ENCODE measurements at regions not wholly inside any gene's neighbourhood (a gene's known extent, or its start where the extent isn't known, plus 50 kb on each side); places are given as distances from the start of the nearest gene placed in this dataset.

DNA sequence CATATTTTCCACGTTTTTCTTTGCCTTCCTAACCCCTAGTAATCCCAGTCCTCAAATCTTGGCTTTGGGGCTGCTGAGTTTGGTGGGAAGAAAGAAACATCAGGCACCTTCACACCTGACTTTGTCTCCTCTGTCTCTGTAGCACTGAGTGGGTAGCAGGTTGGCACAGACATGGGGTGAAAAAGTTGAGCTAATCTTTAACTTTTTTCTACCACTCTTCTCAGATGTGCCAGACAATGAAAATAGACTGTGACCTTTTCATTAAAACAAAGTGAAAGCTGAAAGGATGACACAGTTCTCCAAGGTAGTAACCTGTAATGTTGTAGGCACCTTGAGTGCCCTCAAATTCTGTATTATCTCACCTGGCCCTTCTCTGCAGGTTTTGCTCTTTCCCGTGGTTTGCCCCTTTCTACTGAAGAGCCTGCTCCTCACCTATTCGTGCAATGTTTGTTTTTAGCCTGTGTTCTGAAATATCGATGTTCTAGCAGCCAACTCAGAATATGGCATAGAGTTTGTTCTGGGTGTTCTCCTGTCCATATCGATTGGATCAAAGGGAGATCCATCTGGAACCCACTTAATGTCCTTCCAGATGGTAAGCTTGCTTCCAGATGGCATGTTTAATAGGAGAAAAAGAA is 57.8 kb upstream of the ATXN1 start:
- Histone ChIP-seq H3K4me2 (ENCODE audit: low read length) (no peak overlapping the region), H3K79me2 (replicated peaks; ENCODE audit: insufficient read depth, low read length) (no peaks in the 10 kb centered on the region), H3K36me3 (ENCODE audit: insufficient read depth, low read length) (no peaks in the 10 kb centered on the region), H3K27me3 (ENCODE audit: insufficient read depth, low read depth, low read length) (no peaks in the 10 kb centered on the region), H3K4me3 (ENCODE audit: low read length) (no peak overlapping the region), H3K9me3 (ENCODE audit: low read length) (no peaks in the 10 kb centered on the region), H3K9me2 (ENCODE audit: insufficient read depth, low read length) (no peaks in the 10 kb centered on the region), H2AFZ (ENCODE audit: low read depth, low read length) (no peak overlapping the region), H3K9ac (ENCODE audit: low read length) (no peak overlapping the region), H3F3A (ENCODE audit: insufficient read depth, low read length, poor library complexity, severe bottlenecking) (no peaks in the 10 kb centered on the region), H4K20me1 (ENCODE audit: insufficient read depth) (no peaks in the 10 kb centered on the region), H3K27ac (ENCODE audit: low read length) (no peak overlapping the region)
- TF ChIP-seq TAF1 (IDR thresholded peaks at IDR 0.05; ENCODE audit: low read depth) = no peak
- no peak for TF ChIP-seq EZH2 (IDR thresholded peaks at IDR 0.05; ENCODE audit: borderline replicate concordance, insufficient read depth, low read length, poor library complexity, severe bottlenecking)
- no peak for TF ChIP-seq SMC3 (conservative IDR thresholded peaks at IDR 0.05; ENCODE audit: poor library complexity)
- TF ChIP-seq REST (IDR thresholded peaks at IDR 0.05; ENCODE audit: borderline replicate concordance) = no peak

GRCh38 chr6:16817594-16817993 is 56.3 kb upstream of the ATXN1 start:
- H3K79me2 ChIP-seq (replicated peaks; ENCODE audit: insufficient read depth, low read length) = no peaks in the 10 kb centered on the region
- no peak overlapping the region for H3K4me3 ChIP-seq (ENCODE audit: low read length)
- no peaks in the 10 kb centered on the region for H3K9me2 ChIP-seq (ENCODE audit: insufficient read depth, low read length)
- H3F3A ChIP-seq (ENCODE audit: insufficient read depth, low read length, poor library complexity, severe bottlenecking) = no peaks in the 10 kb centered on the region
- no peaks in the 10 kb centered on the region for H3K9me3 ChIP-seq (ENCODE audit: low read length)
- no peak overlapping the region for H3K9ac ChIP-seq (ENCODE audit: low read length)
- TF ChIP-seq MXI1 (conservative IDR thresholded peaks at IDR 0.05; ENCODE audit: poor library complexity, severe bottlenecking) = no peak
- no peak for TF ChIP-seq POLR2AphosphoS5 (IDR thresholded peaks at IDR 0.05)
- TF ChIP-seq REST (IDR thresholded peaks at IDR 0.05; ENCODE audit: borderline replicate concordance) = no peak
- no peak for TF ChIP-seq SMC3 (conservative IDR thresholded peaks at IDR 0.05; ENCODE audit: poor library complexity)
- no peak for TF ChIP-seq RAD21 (conservative IDR thresholded peaks at IDR 0.05)
- TF ChIP-seq TAF1 (IDR thresholded peaks at IDR 0.05; ENCODE audit: low read depth) = no peak
- TF ChIP-seq EP300 (conservative IDR thresholded peaks at IDR 0.05; ENCODE audit: poor library complexity, severe bottlenecking) = no peak
- no peak for TF ChIP-seq EZH2 (IDR thresholded peaks at IDR 0.05; ENCODE audit: borderline replicate concordance, insufficient read depth, low read length, poor library complexity, severe bottlenecking)
- TF ChIP-seq, protein P1, sequence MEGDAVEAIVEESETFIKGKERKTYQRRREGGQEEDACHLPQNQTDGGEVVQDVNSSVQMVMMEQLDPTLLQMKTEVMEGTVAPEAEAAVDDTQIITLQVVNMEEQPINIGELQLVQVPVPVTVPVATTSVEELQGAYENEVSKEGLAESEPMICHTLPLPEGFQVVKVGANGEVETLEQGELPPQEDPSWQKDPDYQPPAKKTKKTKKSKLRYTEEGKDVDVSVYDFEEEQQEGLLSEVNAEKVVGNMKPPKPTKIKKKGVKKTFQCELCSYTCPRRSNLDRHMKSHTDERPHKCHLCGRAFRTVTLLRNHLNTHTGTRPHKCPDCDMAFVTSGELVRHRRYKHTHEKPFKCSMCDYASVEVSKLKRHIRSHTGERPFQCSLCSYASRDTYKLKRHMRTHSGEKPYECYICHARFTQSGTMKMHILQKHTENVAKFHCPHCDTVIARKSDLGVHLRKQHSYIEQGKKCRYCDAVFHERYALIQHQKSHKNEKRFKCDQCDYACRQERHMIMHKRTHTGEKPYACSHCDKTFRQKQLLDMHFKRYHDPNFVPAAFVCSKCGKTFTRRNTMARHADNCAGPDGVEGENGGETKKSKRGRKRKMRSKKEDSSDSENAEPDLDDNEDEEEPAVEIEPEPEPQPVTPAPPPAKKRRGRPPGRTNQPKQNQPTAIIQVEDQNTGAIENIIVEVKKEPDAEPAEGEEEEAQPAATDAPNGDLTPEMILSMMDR (IDR thresholded peaks at IDR 0.05; ENCODE audit: poor library complexity, severe bottlenecking) = no peak
- H3K27me3 ChIP-seq (ENCODE audit: insufficient read depth, low read depth, low read length) = no peaks in the 10 kb centered on the region
- no peaks in the 10 kb centered on the region for H3K36me3 ChIP-seq (ENCODE audit: insufficient read depth, low read length)
- no peak overlapping the region for H3K27ac ChIP-seq (ENCODE audit: low read length)
- H3K4me2 ChIP-seq (ENCODE audit: low read length) = no peak overlapping the region
- H2AFZ ChIP-seq (ENCODE audit: low read depth, low read length) = no peak overlapping the region
- no peaks in the 10 kb centered on the region for H4K20me1 ChIP-seq (ENCODE audit: insufficient read depth)
